ENCODE measurements at regions not wholly inside any gene's neighbourhood (a gene's known extent, or its start where the extent isn't known, plus 50 kb on each side); places are given as distances from the start of the nearest gene placed in this dataset.

DNA sequence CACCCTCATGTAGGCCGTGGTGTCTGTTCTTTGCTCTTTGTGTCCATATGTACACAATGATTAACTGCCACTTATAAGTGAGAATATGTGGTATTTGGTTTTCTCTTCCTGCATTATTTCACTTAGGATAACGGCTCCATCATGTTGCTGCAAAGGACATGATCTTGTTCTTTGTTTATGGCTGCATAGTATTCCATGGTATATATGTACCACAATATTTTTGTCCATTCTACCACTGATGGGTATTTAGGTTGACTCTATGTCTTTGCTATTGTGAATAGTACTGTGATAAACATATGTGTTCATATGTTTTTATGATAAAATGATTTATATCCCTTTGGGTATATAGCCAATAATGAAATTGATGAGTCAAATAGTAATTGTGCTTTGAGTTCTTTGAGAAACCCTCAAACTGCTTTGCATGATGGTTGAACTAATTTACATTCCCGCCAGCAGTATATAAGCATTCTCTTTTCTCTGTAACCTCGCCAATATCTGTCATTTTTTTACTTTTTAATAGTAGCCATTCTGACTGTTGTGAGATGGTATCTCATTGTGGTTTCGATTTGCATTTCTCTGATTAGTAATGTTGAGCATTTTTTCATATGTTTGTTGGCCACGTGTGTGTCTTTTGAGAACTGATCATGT lies 174.4 kb upstream of the NT5E start:
- no peak for TF ChIP-seq CTCF (IDR thresholded peaks at IDR 0.05)
- no peak for TF ChIP-seq POLR2AphosphoS5 (IDR thresholded peaks at IDR 0.05)
- no peak for TF ChIP-seq POLR2A (IDR thresholded peaks at IDR 0.05)
- no peak for TF ChIP-seq EP300 (IDR thresholded peaks at IDR 0.05)

Data from sigmoid colon (tissue), 4 donors.